OCI-LY7 (cell line): ENCODE measurements at regions not wholly inside any gene's neighbourhood (a gene's known extent, or its start where the extent isn't known, plus 50 kb on each side); places are given as distances from the start of the nearest gene placed in this dataset.

Experiments used
- BruUV-seq: library from RNA; stranded (reverse); fragments of 400-500 nt; replicated peaks from 2 replicates; lab custom pipeline; 2021; lab: Mats Ljungman, UMichigan
- CTCF ChIA-PET: fragments of 300-600 bp; sonication (Branson Sonifier 250); formaldehyde crosslinking; loops from one replicate; lab custom pipeline; 2022; ENCODE audit warnings: antibody characterized with exemption; ENCODE audit not compliant: unreplicated experiment; lab: Charles Lee
- POLR2A ChIA-PET: fragments of 300-600 bp; sonication (Branson Sonifier 250); formaldehyde crosslinking; loops from one replicate; lab custom pipeline; 2022; ENCODE audit warnings: antibody characterized with exemption; lab: Charles Lee
- DNase-seq: peaks from one replicate; pipeline ENCODE4 v3.0.0-alpha.2; 2015; ENCODE audit warnings: low spot score
- H2AFZ ChIP-seq: fragments of 200-600 bp; sonication (generic), shearing (Covaris generic); 2 replicates; pipeline ENCODE4 v1.6.1; 2014; ENCODE audit warnings: mild to moderate bottlenecking, antibody characterized with exemption, low read length, moderate library complexity
- H3K27ac ChIP-seq: fragments of 200-600 bp; sonication (generic); 2 replicates; pipeline ENCODE4 v1.5.1; 2014; ENCODE audit warnings: mixed run types, low read depth, mild to moderate bottlenecking, moderate library complexity, low read length, inconsistent platforms; ENCODE audit not compliant: poor library complexity, severe bottlenecking
- H3K36me3 ChIP-seq: fragments of 200-600 bp; sonication (generic); 2 replicates; pipeline ENCODE4 v1.6.1; 2014; ENCODE audit warnings: mild to moderate bottlenecking, antibody characterized with exemption, low read length, moderate library complexity, mixed read lengths; ENCODE audit not compliant: insufficient read depth
- H3K4me1 ChIP-seq: fragments of 200-600 bp; sonication (generic); 2 replicates; pipeline ENCODE4 v1.5.1; 2014; ENCODE audit warnings: mild to moderate bottlenecking, low read length; ENCODE audit not compliant: insufficient read depth, poor library complexity, severe bottlenecking
- H3K4me2 ChIP-seq: fragments of 200-600 bp; sonication (generic); 2 replicates; pipeline ENCODE4 v1.6.1; 2014; ENCODE audit warnings: mild to moderate bottlenecking, low read length
- H3K4me3 ChIP-seq: fragments of 200-600 bp; sonication (generic); 2 replicates; pipeline ENCODE4 v1.5.1; 2014; ENCODE audit warnings: mild to moderate bottlenecking, low read depth, low read length; ENCODE audit not compliant: poor library complexity, severe bottlenecking
- H3K79me2 ChIP-seq: fragments of 200-600 bp; sonication (generic); 2 replicates; pipeline ENCODE4 v1.6.1; 2016; ENCODE audit warnings: low read depth, mild to moderate bottlenecking, low read length, moderate library complexity, mixed read lengths; ENCODE audit not compliant: insufficient read depth
- H3K9me2 ChIP-seq: fragments of 200-600 bp; sonication (generic); 2 replicates; pipeline ENCODE4 v1.6.1; 2016; ENCODE audit warnings: mild to moderate bottlenecking, low read length, mixed read lengths; ENCODE audit not compliant: insufficient read depth
- H3K9me3 ChIP-seq: fragments of 200-600 bp; sonication (generic); 2 replicates; pipeline ENCODE4 v1.6.1; 2014; ENCODE audit warnings: mild to moderate bottlenecking, mixed run types, low read length, mixed read lengths
- H4K20me1 ChIP-seq: fragments of 200-600 bp; sonication (generic); 2 replicates; pipeline ENCODE4 v1.6.1; 2014; ENCODE audit warnings: mild to moderate bottlenecking, antibody characterized with exemption, low read length, moderate library complexity, mixed read lengths; ENCODE audit not compliant: insufficient read depth
- EZH2phosphoT487 ChIP-seq: fragments of 200-600 bp; sonication (generic); IDR thresholded peaks from 2 replicates; pipeline ENCODE4 v1.6.1; 2018; ENCODE audit warnings: low read depth, borderline replicate concordance, mild to moderate bottlenecking, mixed run types, antibody characterized with exemption, low read length, moderate library complexity, mixed read lengths
- intact Hi-C: fragments of 100-400 bp; cut with micrococcal nuclease; formaldehyde crosslinking; loops from one replicate; pipeline ENCODE4 v1.10.0; 2022; ENCODE audit not compliant: unreplicated experiment
- TF ChIP-seq, protein P1 (sequence below): fragments of 200-600 bp; sonication (generic); conservative IDR thresholded peaks from 2 replicates; pipeline ENCODE4 v1.5.1; 2014; ENCODE audit warnings: mild to moderate bottlenecking, antibody characterized with exemption, low read length, moderate library complexity, mixed read lengths

DNA sequence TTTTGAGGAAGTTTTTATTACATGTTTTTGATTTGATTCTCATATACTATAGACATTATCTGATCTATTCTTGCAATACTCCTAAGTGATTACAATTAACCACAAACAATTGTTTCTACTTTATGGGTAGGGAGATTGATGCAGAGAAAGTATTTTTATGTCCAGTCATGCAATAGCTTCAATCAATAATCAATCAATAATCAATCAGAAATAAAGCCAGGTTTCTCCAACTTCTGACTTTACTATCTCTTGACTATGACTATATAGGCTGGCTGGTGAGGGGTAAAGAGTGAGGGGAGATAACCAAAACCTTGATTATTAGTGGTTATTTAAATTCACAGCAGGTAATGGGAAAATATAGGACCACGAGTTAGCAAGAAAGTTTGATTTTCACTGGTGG is 85.9 kb downstream of the HPGD start:
- CTCF ChIA-PET, result no interaction called here
- H3K79me2 ChIP-seq, result no peaks in the 10 kb centered on the region
- TF ChIP-seq, protein P1, sequence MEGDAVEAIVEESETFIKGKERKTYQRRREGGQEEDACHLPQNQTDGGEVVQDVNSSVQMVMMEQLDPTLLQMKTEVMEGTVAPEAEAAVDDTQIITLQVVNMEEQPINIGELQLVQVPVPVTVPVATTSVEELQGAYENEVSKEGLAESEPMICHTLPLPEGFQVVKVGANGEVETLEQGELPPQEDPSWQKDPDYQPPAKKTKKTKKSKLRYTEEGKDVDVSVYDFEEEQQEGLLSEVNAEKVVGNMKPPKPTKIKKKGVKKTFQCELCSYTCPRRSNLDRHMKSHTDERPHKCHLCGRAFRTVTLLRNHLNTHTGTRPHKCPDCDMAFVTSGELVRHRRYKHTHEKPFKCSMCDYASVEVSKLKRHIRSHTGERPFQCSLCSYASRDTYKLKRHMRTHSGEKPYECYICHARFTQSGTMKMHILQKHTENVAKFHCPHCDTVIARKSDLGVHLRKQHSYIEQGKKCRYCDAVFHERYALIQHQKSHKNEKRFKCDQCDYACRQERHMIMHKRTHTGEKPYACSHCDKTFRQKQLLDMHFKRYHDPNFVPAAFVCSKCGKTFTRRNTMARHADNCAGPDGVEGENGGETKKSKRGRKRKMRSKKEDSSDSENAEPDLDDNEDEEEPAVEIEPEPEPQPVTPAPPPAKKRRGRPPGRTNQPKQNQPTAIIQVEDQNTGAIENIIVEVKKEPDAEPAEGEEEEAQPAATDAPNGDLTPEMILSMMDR, result no peak
- no peak for TF ChIP-seq EZH2phosphoT487
- intact Hi-C loops, result no loop called here
- BruUV-seq, result no TSS peak
- no peaks in the 10 kb centered on the region for H3K36me3 ChIP-seq
- no peak overlapping the region for H3K4me3 ChIP-seq
- H3K27ac ChIP-seq, result no peak overlapping the region
- no peak for DNase-seq
- H3K9me3 ChIP-seq, result no peaks in the 10 kb centered on the region
- H3K9me2 ChIP-seq, result no peaks in the 10 kb centered on the region
- H3K4me2 ChIP-seq, result no peak overlapping the region
- H2AFZ ChIP-seq, result no peak overlapping the region
- no peaks in the 10 kb centered on the region for H3K4me1 ChIP-seq
- POLR2A ChIA-PET, result no interaction called here
- no peaks in the 10 kb centered on the region for H4K20me1 ChIP-seq

DNA sequence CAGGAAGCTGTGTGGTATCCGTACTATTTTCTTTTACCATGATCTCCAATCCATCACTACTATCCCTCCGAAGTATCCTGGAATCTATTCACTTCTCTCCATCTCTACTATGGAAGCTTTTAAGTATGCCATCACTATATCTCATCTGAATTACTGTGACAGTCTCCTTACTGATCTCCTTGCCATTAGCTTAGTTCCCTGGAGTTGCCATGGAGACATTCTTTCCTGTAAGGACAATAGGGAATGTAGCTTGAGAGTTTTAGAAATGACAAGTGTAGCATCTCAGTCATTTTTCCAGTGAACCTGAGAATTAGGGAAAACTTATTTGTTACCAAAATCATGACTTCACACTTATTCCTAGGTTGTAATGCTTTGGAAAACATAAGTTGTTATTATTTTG is 86.3 kb downstream of the HPGD start:
- intact Hi-C loops, result no loop called here
- Histone ChIP-seq H3K4me3 (no peak overlapping the region), H3K9me3 (no peaks in the 10 kb centered on the region), H3K9me2 (no peaks in the 10 kb centered on the region), H3K4me2 (no peak overlapping the region), H3K4me1 (no peaks in the 10 kb centered on the region), H4K20me1 (no peaks in the 10 kb centered on the region), H3K36me3 (no peaks in the 10 kb centered on the region), H3K27ac (no peak overlapping the region), H3K79me2 (no peaks in the 10 kb centered on the region), H2AFZ (no peak overlapping the region)
- no peak for DNase-seq
- BruUV-seq, result no TSS peak
- no peak for TF ChIP-seq EZH2phosphoT487
- TF ChIP-seq, protein P1, result no peak
- ChIA-PET POLR2A (interaction anchor here (0.9 kb wide), 2 partner anchors 9 to 11 kb away, joined by 3 read pairs; no protein-coding TSS in a partner anchor), CTCF (no interaction called here)

- CTCF ChIA-PET, result no interaction called here
These were observed 87.8 kb downstream of the HPGD start for GRCh38 chr4:174434455-174434854.

More at GRCh38 chr4:174434455-174434854, 87.8 kb downstream of the HPGD start:
- no peaks in the 10 kb centered on the region for H4K20me1 ChIP-seq
- no peak overlapping the region for H3K4me2 ChIP-seq
- no peaks in the 10 kb centered on the region for H3K36me3 ChIP-seq
- H3K79me2 ChIP-seq, result no peaks in the 10 kb centered on the region
- H2AFZ ChIP-seq, result no peak overlapping the region
- H3K9me3 ChIP-seq, result no peaks in the 10 kb centered on the region
- TF ChIP-seq, protein P1, result no peak
- no peak for TF ChIP-seq EZH2phosphoT487
- H3K4me3 ChIP-seq, result no peak overlapping the region
- no peak overlapping the region for H3K27ac ChIP-seq
- no peak for DNase-seq
- POLR2A ChIA-PET, result no interaction called here
- no TSS peak for BruUV-seq
- intact Hi-C loops, result no loop called here
- no peaks in the 10 kb centered on the region for H3K4me1 ChIP-seq
- no peaks in the 10 kb centered on the region for H3K9me2 ChIP-seq
